NOMO-1 (cell line): ENCODE measurements at regions not wholly inside any gene's neighbourhood (a gene's known extent, or its start where the extent isn't known, plus 50 kb on each side); places are given as distances from the start of the nearest gene placed in this dataset.
A peak's percentile ranks its signal among the peaks of the same experiment; 100 is the strongest.

Experiments
- DNase-seq, 2 experiments: peaks; one replicate each; lab custom pipeline; 2025; ENCODE audit not compliant: unreplicated experiment in 2 of 2; lab: John Stamatoyannopoulos, UW

DNA sequence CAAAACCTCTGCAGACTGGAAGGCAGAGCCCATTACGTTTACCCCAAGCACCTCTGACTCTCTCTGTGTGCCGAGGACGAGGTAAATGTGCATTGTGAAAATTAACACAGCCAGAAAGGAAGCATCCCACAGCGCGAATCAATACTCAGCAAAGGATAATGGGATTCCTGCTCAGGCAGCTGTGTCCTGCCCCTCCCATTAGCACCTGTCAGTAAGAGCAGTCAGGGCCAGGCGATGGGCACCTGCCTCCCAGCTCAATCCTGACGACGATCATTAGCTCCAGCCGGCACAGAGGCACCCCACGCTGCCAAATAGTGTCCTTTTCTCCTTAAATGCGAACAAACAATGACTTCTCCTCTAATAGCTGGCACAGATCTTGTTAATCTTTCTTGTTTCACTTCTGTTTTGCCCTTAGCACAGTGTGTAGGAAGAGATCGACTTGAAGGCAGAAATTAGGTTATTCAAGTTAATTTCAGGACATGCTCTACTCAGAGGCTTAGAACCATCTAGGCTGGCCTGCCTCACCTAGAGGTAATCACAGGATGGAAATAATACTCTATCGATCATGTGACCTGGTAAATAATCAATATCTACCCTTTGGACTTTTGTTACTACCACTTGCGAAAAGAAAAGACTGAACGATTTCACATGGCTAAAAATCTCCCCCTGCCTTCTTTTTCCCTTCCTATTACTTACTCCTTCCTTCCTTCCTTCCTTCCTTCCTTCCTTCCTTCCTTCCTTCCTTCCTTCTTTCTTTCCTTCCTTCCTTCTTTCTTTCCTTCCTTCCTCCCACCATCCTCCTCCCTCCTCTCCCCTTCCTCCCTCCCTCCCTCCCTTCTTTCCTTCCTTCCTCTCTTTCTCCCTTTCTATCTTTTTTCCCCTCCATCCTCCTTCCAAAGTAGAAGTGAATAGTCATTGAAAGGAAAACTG is 487.9 kb upstream of the ID2 start:
- DNase-seq, result peak; percentile 47 to 83

DNA sequence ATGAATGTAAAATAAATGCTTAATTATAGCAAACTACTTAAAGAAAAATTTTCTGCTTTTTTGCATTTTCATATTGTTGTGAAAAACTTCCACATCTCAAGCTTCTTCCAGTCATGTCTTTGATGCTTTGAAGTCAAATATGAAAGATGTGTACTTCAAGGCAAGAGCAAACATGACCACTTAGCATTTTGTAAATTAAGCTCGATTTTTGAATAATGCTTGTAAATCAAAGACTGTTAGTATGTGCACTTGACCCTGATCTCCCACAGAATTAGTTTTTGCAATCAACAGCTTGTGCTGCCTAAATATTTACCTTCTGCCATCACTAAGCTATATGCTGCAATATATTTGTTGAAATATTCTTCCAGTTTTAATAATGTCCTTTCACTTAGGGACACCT is 486.1 kb upstream of the ID2 start:
- DNase-seq, result no peak

DNA sequence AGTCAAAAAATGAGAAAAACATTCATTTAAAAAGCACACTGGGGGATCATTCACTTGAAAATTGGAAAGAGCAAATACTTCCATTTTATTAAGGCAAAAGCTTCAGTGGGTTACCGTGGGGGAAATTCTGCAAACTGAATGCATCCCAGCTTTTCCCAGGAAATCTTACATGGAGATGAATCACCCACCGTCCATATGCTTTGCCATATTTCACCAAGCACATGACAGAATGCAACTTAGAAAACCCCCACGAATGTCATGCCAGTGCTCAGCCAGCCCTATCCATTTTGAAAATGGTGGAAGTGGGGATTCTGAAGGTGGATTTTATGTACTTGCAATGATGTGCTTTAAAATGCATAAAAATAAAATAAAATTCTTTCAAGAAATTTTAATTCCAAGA is 485.5 kb upstream of the ID2 start:
- no peak for DNase-seq

DNA sequence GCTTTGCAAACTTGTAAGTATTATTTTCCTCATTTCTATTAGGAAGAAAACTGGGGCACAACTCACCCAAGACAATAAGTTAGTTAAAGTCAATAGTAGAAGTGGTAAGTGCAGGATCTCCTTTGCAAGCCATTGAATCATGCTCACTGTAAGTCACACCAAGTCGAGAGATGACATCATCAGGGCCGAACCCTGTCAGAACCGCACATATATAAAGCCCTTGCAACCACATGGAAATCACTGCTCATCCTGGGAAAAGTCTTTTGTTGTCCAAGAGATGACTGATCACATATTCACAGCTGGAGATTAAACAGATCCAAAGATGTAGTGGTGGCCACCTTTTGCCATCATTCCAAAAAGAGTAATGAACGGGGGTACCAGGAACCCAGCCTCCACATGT is 484.8 kb upstream of the ID2 start:
- no peak for DNase-seq

DNA sequence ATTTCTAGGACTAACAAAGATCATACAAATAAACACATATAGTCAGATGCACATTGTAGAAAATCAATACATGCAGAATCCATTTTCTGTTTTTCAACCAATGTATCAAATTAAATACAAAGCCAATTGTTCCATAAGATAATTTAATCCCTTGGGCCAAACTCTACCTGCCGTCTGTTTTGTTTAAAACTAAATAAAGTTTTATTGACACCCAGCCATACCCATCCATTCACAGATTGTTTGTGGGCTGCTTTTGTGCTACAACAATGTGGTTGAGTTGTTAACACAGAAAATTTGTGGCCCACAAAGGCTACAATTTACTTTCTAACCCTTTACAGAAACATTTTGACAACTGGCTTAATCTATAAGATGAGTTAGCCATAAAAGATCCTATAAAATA is 484.0 kb upstream of the ID2 start:
- DNase-seq, result no peak

DNA sequence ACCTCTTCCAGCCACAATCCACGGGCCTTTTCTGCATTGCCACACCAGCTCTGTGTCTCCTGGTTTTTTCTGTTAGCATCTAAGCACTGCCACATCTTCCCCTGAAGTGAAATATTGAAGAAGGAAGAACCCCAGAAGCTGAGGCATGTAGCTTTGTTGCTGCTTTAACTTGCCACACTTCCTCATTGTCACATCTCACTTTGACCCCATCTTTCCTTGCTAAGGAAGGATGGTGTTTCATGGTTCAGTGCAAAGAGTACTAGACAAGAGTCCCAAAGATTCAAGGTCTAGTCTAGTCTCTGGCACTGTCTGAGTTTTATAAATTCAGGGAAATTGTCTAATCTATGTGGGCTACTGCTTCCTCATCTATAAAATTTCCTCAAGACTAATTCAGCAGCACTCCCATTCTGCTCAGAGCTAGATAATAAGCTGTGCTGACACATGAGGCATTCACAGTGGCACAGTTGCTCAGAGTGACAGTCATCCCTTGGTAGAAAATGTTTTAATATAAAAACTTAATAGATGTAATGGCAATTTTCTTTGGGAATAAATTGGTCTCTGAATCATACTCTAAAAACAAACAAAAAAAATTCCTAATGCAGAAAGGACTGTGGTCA is 483.0 kb upstream of the ID2 start:
- peak in 1 of 2 experiments; percentile 4 for DNase-seq

DNA sequence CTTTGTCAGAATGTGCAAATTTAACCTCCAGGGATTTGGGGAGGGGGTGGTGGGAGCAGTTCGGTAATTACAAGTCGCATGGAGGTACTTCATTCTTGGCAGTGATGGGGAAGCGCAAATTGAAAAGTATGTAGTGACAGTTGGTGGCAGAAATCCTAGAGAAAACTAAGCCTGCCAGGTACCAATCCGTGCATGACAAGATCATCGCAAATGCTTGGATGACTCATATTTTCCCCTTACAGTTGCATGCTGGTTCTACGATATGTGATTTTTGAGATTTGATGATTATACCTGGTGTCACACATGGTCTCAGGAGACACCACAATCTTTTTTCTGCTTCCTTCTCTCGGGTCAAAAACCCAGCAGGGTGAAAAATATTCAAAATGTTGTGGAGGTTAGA is 479.7 kb upstream of the ID2 start:
- DNase-seq, result no peak

DNA sequence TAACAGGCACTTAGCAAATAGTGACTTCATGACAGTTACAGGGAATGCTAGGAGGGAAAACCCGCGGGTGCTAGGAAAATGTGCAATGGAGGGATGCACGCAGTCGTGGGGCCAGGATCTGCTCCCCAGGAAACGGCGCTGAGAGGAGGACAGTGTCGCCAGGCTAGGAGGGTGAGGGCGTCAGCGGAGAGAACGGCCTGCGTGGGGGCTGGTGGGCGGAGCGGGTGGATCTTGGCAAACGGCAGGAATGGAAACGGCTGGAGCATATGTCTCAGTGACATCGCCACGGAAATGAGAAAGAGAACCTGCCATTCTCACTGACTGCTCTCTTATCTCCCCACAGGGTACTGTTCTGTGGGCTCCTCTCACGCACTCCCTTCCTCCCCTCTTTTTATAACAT is 478.5 kb upstream of the ID2 start:
- DNase-seq, result no peak

DNA sequence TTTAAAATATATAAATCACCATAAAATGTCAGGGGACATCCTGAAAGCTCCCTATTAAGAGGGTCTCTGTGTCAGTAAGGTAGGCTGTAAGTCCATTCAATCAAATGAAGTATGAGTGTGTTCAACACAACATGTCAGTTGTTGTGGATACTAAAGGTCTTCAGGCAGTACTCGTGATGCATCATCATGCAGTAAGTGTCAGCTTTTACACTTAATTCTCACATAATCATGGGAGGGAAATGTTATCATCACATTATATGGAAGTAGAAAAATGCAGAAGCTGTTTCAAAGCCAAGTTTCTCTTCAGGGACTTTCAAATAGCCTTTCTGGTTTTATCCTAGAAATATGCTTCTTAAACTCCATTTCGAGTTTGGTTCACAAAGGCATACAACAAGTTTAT is 477.1 kb upstream of the ID2 start:
- no peak for DNase-seq

DNA sequence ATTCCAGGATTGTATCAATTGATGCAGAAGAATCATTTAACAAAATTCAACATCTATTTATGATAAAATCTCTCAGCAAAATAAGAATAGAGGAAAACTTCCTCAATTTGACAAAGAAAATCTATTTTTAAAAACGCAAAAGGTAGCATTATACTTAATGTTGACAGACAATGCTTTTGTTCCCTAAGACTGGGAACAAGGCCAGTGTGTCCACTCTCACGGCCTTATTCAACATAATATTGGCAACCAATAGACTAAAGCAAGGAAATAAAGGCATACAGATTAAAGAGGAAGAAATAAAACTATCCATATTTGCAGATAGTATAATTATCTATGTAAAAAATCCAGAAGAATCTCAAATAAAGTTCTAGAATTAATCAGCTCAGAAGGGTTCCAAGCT is 472.4 kb upstream of the ID2 start:
- DNase-seq, result no peak

DNA sequence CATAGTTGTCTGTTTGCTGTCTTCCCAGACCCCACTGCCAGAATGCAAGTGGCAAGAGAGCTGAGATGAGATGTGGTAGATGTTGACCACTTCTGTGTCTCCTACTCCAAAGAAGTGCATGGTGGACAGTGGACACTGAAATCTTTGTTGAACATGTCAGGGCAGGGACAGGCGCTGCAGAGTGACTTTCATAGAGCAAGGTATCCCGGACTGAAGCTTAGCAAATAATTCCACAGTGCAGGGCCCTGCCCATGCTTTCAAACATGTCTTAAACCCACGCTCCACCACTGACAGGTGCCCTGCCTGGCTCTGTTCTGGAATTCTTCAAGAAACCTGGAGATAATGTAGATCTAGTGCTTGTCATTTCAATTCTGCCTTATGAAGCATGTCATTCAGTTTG is 470.5 kb upstream of the ID2 start:
- DNase-seq, result no peak

DNA sequence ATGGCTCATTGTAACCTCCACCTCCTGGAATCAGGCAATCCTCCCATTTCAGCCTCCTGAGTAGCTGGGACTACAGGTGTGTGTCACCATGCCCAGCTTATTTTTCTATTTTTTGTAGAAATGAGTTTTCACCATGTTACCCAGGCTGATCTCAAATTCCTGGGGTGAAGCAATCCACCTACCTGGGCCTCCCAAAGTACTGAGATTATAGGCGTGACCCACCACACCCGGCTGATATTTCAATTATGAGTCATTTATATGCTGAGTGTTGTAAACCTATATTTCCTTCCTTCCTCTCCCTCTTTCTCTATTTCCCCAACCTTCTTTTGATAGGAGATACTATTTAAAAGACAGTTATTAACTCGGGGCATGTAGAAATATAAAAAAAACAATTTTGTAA is 469.6 kb upstream of the ID2 start:
- no peak for DNase-seq

DNA sequence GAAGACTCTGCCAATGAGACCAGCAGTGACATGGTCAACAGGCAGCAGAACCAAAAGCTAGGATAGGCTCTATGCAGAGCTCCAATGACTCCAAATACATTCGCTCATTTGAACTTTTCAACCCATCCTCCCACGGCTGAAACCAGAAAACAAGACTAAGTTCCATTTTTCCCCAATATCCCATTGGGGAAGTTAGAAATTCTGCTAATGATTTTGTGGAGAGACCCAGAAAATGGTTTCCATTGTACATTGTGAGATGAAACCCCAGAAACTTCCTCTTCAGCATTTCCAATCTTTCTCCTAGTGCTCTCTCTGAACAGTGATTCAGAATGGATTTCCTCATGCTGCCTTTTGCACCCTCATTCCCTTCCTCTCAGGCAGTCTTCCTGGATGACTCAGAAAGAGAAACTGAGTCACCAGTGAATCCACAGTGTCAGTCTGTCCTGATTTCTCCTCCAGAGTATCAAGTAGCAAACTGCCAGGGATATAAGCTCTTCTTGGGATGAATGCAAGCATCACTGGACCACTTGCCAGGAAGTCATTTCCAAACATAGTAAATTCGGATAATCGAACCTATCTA is 467.7 kb upstream of the ID2 start:
- no peak for DNase-seq

DNA sequence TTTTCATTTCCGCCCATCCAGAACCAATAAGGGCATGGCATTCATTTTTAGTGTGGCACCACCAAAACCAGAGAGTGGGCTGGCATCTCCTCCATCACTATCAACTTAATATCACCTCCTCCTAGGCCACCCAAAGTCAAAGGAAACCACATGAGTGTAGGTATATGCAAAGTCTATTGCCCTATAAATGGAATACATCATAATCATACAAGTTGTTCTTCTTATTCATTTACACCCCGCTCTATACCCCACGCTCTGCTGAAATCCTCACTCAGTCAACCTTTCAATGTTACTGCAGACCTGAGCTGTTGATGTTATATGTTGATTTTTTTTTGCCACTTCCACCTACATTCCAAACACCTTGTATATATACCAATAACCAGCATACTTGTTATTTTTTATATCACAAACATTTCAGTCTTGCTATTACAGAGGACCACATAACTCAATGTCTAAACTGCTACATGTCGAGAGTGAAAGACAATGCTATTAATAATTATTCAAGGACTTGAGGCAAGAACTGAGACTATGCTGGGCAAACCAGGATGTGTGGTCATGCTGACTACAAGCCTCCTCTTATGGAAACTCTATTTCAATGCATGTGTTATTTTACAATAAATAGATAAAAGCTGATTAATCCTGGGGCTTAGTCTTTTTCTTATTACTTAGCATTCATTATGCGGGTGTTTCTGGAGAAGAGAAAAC is 466.5 kb upstream of the ID2 start:
- no peak for DNase-seq

DNA sequence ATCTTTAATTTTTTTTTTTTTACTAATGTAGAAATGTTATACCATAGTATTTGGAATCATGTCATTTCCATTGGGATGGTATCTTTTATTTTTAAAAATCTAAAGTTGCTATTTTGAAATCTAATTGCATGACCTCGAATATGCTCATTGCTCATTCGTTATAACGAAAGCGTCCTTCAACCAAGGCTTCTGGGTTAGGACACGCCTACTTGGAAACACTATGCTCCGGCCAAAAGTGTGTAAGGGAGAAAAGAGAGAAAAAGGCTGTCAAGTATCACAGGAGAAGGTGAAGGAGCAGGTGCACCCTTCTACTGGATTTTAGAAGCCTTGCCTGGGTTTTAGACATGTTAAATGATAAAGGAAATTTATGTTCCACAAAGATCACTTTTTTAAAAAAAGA is 465.9 kb upstream of the ID2 start:
- DNase-seq, result no peak

DNA sequence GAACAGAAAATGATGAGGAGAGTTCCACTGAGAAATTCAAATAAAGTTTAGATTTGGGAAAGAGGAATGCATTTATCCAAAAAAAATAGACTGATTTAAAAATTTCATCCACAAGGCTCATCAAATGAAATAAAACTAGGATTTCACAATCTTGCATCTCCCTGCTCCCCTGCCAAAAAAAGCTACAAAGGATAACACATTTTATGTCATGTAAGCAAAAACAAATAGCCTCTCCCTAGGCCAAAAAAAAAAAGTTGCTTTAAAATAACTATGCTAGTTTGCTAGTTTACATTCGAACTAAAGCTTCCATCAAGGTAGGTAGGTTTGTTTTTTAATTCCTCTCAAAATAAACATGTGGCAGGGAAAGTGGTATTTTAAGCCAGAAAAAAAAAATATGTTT is 465.5 kb upstream of the ID2 start:
- DNase-seq, result no peak

DNA sequence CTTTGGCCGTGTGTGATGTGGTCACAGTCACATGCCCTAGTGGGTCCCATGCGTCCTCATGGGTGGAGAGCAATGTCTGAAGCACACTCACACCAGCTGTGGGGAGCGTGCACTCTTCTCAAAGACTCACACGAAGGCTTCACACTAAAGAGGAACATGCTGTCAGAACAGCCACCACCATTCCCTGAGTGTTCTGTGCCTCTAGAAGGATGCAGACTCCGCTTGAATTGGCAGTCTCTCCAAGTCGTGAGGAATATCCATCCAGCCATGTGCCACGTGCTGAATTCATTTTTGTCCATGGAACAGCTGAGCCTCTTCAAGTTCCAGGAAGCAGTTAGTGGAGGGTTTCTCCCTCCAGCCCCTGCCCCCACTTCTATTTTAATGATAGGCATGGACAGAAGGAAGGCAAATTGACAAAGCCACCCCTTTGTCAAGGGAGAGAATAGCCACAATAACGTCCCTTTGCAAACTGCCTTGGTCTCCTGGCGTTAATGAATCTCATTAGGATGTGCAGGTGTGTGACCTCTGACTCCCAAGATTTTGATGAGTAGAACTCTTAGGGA is 464.3 kb upstream of the ID2 start:
- no peak for DNase-seq

DNA sequence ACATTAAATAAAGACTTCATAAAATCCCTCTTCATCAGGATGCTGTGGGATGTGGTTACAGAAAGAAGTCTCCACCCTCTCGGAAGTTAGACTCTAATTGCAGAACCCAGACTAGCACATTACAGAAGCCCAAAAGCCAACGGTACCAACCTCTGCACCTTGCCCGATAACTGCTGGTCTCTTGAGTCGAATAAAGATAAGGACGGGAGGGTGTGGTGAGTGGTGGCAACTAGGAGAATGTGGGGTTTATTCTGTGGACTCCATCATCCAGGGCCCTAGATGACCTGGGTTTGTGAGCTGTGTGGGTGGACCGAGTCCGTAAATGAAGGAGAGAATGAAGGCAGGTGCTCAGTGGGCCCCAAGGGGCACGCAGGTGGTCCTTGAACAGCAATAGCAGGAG is 462.8 kb upstream of the ID2 start:
- DNase-seq, result no peak

DNA sequence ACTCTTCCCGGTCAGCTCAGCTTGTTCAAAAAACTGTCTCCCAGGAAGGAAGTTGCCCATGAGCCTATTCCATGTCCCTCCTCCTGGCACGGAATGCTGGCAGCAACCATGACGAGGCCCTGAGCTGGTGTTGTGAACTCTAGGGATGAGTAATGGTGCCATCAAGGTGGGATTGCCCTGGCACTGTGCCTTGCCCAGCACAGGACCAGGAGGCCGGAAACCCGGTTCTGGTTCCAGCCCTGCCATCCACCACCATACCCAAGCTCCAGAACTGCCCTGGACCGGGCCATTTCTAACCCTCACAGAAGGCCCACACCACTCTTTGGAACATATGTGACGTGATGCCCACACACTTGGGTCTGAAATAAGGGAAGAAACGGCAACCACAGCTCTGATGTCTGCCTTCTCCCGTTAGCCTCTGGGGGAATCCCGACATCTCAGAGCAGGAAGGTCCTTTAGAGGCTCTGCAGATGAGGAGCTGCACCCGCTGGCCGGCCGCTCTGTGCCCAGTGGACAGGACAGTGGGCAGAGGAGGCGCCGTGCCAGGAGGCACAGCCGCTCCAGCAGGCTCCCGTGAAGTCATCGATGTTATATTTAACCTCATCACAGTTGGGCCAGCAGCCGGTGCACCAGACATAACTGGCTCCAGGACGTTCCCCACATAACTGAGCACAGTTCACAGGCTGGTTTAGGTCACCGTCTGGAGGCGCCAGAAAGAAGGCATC is 462.1 kb upstream of the ID2 start:
- DNase-seq, result no peak

DNA sequence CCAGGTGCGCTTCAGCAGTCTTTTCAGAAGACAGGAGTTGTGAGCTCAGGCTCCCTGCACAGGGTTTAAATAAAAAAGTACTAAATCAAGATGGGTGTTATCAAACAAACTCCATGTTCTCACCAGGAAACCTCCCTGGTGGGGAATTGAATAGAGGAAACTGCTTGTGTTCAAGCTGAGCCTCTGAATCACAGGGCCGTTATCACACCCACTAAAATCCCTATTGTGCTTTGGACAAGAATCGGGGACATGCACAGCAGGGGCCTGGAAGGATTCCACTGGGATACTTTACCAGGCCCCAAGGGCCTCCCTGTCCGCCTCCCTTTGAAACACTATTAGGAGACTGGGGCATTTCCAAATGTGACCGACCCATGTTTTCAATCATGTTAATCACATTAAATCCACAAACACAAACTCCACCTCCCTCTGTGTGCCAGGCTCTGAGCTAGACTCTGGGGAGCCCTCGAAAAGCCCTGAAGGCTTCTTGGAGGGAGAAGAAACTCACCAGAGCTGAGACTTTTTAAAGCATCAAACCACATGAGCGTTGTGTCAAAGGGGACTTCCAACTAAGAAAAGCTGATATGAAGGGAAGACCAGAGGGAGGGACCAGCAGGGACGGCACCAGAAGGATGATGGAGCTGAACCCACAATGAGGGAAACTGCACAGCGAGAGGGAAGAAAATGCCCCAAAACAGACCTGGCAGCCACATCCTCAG is 458.7 kb upstream of the ID2 start:
- DNase-seq, result no peak
